GM19468 (cell line): ENCODE measurements at regions not wholly inside any gene's neighbourhood (a gene's known extent, or its start where the extent isn't known, plus 50 kb on each side); places are given as distances from the start of the nearest gene placed in this dataset.
"Not testable (repeated sequence)": the region's sequence is repeated elsewhere in the genome, so short reads cannot be mapped to it uniquely, and the experiment has no call there.

Experiments used
- ATAC-seq: cut with Tn5 transposase; IDR thresholded peaks from one replicate; pipeline ENCODE4 v1.9.1; 2021; ENCODE audit warnings: mild to moderate bottlenecking, moderate library complexity, moderate number of reproducible peaks; ENCODE audit not compliant: unreplicated experiment; ENCODE audit errors: extremely low read depth

GRCh38 chr1:104288322-104288721 lies 538.6 kb downstream of the AMY1C start:
- not testable (repeated sequence) for ATAC-seq

DNA sequence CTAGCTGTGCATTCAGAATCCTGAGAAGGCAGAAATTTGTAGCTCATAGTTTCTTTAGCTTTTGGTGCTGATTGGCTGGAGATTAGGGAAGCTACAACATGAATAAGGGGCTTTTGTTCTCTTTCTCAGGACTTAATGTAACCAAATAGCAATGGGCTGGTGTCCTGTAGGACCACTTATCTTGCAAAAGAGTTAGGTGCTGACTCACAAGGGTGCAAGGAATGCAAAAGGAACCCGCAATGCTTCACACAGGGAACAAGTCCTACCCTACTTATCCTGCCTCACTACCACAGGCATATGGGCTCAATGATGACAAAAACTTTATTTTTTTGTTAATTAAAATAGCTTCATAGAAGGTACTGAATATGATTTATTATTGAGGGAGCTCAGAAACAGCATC lies 541.5 kb downstream of the AMY1C start:
- ATAC-seq: no peak

- no peak for ATAC-seq
Observed at GRCh38 chr1:104294259-104294658, 544.6 kb downstream of the AMY1C start.

DNA sequence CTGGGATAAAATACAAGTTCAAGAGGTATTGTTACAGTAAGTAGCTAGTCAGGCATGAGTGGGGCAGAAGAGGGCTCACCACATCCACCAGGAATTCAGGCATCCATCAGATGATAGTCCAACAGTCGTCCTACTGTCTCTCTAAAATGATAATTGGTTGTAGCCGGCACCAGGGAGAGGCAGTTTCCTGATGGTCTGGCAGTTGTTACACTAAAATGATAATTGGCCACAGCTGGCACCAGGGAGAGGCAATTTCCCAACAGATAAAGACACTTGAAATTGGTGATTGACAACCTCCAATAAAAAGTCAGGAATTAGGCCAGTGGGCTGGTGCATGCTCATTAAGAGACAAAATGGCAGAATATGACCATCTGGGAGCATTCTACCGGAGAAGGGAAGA lies 545.8 kb downstream of the AMY1C start:
- no peak for ATAC-seq

GRCh38 chr1:104309673-104310072 lies 560.0 kb downstream of the AMY1C start:
- no peak for ATAC-seq

DNA sequence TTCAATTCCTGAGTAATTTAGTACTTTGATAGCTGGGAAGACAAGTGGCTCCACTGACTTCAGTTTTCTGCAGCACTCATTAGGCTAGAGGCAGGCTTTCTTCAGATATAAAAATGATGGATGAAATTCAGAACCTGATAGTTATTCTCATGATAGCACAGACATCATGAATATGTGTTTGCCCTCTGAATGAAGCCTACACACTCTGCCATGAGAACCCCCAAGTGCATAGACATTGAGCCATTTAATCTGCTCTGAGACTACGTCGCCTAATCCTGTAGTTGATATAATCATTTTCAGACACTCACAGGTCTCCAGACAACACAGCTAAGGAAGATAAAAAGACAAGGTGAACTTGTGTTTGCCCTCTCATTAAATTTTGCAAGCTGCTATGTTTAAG lies 566.1 kb downstream of the AMY1C start:
- ATAC-seq: no peak

DNA sequence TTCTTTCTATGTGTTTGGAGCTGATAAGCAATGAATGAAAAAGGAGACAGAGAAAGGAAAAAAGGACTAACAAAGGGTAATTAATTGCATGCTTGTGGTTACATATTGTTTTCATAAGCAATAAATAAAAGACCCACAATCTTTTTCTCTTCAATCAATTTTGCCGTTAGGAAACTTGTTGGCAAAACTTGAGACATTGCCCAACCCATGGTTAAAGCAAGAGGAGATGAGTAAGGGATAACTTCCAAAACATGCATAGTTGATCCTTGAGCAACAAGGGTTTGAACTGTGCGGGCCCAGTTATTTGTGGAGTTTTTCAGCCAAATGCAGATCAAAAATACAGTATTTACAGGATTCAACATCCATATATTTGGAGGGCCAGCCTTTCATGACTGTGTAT lies 572.4 kb downstream of the AMY1C start:
- ATAC-seq: no peak

DNA sequence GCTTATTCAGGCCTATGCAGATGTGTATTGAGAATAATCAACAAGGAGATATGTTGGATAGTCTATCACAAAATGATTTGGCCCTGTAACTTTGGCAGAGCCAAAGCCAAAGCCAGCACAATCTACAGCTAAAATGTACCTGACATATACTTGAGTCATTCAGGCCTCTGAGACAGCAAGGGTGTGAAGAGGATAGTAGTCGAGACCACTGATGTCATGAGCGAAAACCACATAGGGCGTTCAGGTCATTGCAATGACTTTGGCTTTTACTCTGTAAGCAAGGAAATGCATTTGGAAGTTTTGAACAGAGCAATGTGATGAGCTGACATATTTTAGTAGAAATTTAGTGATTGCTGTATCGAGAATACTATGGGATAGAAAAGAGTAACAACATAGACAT lies 579.6 kb downstream of the AMY1C start:
- ATAC-seq: no peak

DNA sequence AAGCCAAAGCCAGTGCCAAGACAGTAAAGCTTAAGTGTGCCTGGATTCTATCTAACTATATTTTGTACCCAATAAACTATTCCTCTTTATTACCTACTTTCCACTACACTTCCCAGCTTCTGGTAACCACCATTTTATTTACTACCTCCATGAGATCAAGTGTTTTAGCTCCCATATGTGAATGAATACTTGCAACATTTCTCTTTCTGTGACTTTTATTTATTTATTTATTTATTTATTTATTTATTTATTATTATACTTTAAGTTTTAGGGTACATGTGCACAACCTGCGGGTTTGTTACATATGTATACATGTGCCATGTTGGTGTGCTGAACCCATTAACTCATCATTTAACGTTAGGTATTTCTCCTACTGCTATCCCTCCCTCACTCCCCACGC lies 582.1 kb downstream of the AMY1C start:
- ATAC-seq: no peak

DNA sequence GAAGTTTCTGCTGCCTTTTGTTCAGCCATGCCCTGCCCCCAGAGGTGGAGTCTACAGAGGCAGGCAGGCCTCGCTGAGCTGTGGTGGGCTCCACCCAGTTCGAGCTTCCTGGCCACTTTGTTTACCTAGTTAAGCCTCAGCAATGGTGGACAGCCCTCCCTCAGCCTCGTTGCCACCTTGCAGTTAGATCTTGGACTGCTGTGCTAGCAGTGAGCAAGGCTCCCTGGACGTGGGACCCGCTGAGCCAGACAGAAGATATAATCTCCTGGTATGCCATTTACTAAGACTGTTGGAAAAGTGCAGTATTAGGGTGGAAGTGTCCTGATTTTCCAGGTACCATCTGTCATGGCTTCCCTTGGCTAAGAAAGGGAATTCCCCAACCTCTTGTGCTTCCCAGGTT lies 588.2 kb downstream of the AMY1C start:
- ATAC-seq: not testable (repeated sequence)

DNA sequence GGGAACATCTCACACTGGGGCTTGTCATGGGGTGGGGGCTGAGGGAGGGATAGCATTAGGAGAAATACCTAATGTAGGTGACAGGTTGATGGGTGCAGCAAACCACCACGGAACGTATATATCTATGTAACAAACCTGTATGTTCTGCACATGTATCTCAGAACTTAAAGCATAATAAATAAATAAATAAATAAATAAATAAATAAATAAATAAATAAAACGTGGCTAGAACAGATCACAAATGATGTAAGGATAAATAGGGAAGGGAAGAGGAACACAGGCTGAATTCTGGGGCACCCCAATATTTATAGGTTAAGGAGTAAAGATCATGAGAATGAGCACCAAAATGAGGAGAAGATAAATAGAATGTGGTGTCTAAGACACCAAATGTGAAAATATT lies 592.2 kb downstream of the AMY1C start:
- ATAC-seq: no peak

DNA sequence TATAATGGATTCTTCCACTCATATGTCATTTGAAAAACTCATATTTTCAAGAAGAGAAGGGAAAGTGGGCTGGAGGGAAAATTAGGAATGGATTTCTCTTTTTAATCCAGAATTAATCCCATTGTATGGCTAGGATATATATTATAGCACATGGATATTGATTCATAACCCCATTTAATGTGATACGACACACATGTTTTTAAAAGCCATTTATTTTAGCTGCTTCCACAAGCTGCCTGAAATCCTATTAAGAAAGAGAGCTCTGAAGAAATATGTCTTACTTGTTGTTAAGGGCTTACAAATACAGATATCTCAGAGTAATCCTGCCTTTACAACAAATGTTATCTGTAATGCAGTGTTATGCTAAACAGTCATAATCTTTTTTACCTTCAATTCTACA lies 598.6 kb downstream of the AMY1C start:
- ATAC-seq: no peak

GRCh38 chr1:104353580-104353979 lies 603.9 kb downstream of the AMY1C start:
- ATAC-seq: no peak

DNA sequence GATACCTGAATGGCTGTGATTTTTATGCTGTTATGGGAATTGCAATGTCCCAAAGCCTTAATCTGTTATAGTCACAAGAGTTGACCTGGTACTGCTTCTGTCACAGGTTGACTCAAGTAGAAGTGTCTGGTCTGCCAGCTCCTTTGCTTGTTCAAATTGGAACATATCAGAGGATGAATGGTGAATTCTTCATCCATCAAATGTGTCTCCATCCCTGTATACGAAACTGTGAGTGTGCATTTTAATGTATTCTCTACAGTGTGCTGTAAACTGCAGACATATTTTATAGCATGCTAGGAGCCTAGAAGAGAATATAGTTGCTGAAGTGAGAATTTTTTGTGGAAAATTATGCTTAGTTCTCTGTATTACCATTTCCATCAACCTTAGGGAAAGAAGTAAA lies 608.4 kb downstream of the AMY1C start:
- no peak for ATAC-seq

GRCh38 chr1:104358621-104359020 lies 608.9 kb downstream of the AMY1C start:
- ATAC-seq: no peak

DNA sequence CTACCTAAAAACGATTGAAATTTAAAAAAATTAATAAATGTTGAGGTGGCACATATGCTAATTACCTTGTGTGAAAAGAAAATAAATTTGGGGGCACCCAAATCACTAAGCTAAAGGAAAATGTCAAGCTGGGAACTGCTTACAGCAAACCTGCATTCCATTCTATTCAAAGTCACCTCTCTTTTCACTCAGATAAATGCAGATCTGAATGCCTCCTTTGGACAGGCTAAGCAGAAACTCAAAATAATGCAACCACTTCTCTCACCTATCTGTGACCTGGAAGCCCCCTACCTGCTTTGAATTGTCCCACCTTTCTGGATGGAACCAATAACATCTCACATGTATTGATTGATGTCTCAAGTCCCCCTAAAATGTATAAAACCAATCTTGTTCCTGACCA lies 628.7 kb downstream of the AMY1C start:
- ATAC-seq: no peak

DNA sequence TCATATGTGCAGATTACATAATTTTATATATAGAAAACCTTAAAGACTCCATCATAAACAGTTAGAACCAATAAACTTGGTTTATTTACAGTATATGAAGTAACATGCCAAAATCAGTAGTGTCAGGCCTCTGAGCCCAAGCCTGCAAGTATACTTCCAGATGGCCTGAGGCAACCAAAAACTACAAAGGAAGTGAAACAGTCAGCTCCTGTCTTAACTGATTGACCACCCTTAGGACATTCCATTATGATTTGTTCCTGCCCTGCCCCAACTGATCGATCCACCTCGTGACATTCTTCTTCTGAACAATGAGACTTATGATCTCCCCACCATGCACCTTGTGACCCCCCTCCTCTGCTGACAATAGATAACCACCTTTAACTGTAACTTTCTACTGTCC lies 630.3 kb downstream of the AMY1C start:
- ATAC-seq: no peak

GRCh38 chr1:104387716-104388508 lies 638.2 kb downstream of the AMY1C start:
- ATAC-seq: no peak

- ATAC-seq: no peak
Observed at GRCh38 chr1:104392552-104392951, 642.9 kb downstream of the AMY1C start.

- ATAC-seq: no peak
Observed at GRCh38 chr1:104402178-104402577, 652.5 kb downstream of the AMY1C start.

GRCh38 chr1:104403883-104404282 lies 654.2 kb downstream of the AMY1C start:
- ATAC-seq: no peak

DNA sequence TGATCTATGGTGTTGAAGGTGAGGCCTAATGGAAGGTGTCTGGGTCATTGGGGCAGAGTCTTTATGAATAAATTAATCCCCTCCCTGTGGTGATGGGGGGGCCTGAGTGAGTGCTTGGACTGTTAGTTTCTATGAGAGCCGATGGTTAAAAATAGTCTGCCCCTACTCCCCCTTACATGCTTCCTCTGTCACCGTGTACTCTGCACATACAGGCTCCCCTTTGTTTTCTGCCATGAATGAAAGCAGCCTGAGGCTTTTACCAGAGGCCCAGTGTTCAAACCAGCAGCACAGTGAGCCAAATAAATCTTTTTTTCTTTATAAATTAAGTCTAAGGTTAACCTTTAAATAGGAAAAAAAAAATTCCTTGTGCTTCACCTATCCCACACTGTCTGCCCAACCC lies 657.0 kb downstream of the AMY1C start:
- no peak for ATAC-seq
